HCT116 (cell line): ENCODE measurements at regions not wholly inside any gene's neighbourhood (a gene's known extent, or its start where the extent isn't known, plus 50 kb on each side); places are given as distances from the start of the nearest gene placed in this dataset.
A peak's percentile ranks its signal among the peaks of the same experiment; 100 is the strongest.

Experiments used
- ATAC-seq: fragments of 200-7000 bp; cut with Tn5 transposase; 2 replicates; pipeline ENCODE4 v1.9.1; 2020; ENCODE audit warnings: mild to moderate bottlenecking, moderate library complexity
- BruUV-seq: library from RNA; stranded (reverse); fragments of 400-500 nt; replicated peaks from 2 replicates; lab custom pipeline; 2021; lab: Mats Ljungman, UMichigan
- CTCF ChIA-PET: fragments of 300-600 bp; sonication (Branson Sonifier 250); formaldehyde crosslinking; loops from one replicate; lab custom pipeline; 2021; ENCODE audit warnings: antibody characterized with exemption; lab: Charles Lee
- POLR2A ChIA-PET: fragments of 300-600, 350-600 bp; sonication (Branson Sonifier 250); formaldehyde crosslinking; loops from one replicate; lab custom pipeline; 2021; ENCODE audit warnings: antibody characterized with exemption; lab: Charles Lee
- RAD21 ChIA-PET, 2 experiments: fragments of 300-600 bp; sonication (Branson Sonifier 250); formaldehyde crosslinking; loops; one replicate each; lab custom pipeline; 2023; ENCODE audit warnings: low total read pairs in 2 of 2; ENCODE audit not compliant: uncharacterized antibody in 2 of 2, unreplicated experiment in 2 of 2, low non-redundant PET in 1 of 2; lab: Charles Lee
- DNase-seq: peaks from one replicate; pipeline ENCODE4 v3.0.0-alpha.2; 2010; ENCODE audit warnings: low read depth, low spot score
- H2AFZ ChIP-seq: fragments of 200-600 bp; shearing (Covaris generic), sonication (generic); 2 replicates; pipeline ENCODE4 v1.6.1; 2017; ENCODE audit warnings: low read depth, mixed run types, mixed read lengths, antibody characterized with exemption, low read length; ENCODE audit not compliant: poor library complexity, severe bottlenecking
- H3K27ac ChIP-seq: 2 replicates; pipeline ENCODE4 v1.5.1; 2012; ENCODE audit warnings: low read depth, low read length
- H3K27me3 ChIP-seq: fragments of 200-600 bp; sonication (generic); 2 replicates; pipeline ENCODE4 v1.6.1; 2016; ENCODE audit warnings: mixed run types, low read length, mixed read lengths; ENCODE audit not compliant: insufficient read depth
- H3K36me3 ChIP-seq, 2 experiments: fragments of 200-500 bp in 1 of 2; fragments of 200-600 bp in 1 of 2; sonication (Bioruptor generic) in 1 of 2; sonication (generic) in 1 of 2; 2 replicates each; pipeline versions ENCODE4 v1.5.1 to v1.6.1; 2014 to 2016; ENCODE audit warnings: low read length in 2 of 2, inconsistent platforms in 1 of 2, mixed read lengths in 1 of 2, mixed run types in 1 of 2; ENCODE audit not compliant: insufficient read depth in 2 of 2, control insufficient read depth in 1 of 2
- H3K4me1 ChIP-seq, 2 experiments: fragments of 200-600 bp in 1 of 2; sonication (generic) in 1 of 2; 2 replicates each; pipeline versions ENCODE4 v1.5.1 to v1.6.1; 2012 to 2017; ENCODE audit warnings: low read length in 2 of 2, inconsistent platforms in 1 of 2, mild to moderate bottlenecking in 1 of 2, mixed read lengths in 1 of 2, mixed run types in 1 of 2, moderate library complexity in 1 of 2; ENCODE audit not compliant: insufficient read depth in 2 of 2, control insufficient read depth in 1 of 2
- H3K4me2 ChIP-seq: fragments of 200-600 bp; sonication (generic); 2 replicates; pipeline ENCODE4 v1.6.1; 2017; ENCODE audit warnings: mixed run types, low read length, mixed read lengths
- H3K4me3 ChIP-seq, 2 experiments: fragments of 200-600 bp in 1 of 2; sonication (generic) in 1 of 2; replicated peaks in 1 of 2; 2 replicates each; pipeline ENCODE4 v1.5.1; 2011 to 2016; ENCODE audit warnings: low read length in 2 of 2, control low read depth in 1 of 2, low read depth in 1 of 2, mild to moderate bottlenecking in 1 of 2, mixed read lengths in 1 of 2, mixed run types in 1 of 2
- H3K79me2 ChIP-seq: fragments of 200-600 bp; sonication (generic); 2 replicates; pipeline ENCODE4 v1.6.1; 2017; ENCODE audit warnings: mild to moderate bottlenecking, mixed run types, low read length, moderate library complexity, mixed read lengths; ENCODE audit not compliant: insufficient read depth
- H3K9ac ChIP-seq: fragments of 200-600 bp; sonication (generic); 2 replicates; pipeline ENCODE4 v1.6.1; 2016; ENCODE audit warnings: low read length, mixed read lengths
- H3K9me2 ChIP-seq: fragments of 200-600 bp; sonication (generic), shearing (Covaris generic); 2 replicates; pipeline ENCODE4 v1.6.1; 2017; ENCODE audit warnings: mixed run types, mild to moderate bottlenecking, moderate library complexity; ENCODE audit not compliant: insufficient read depth
- H3K9me3 ChIP-seq, 2 experiments: fragments of 200-500 bp in 1 of 2; fragments of 200-600 bp in 1 of 2; sonication (Bioruptor generic) in 1 of 2; sonication (generic) in 1 of 2; 2 replicates each; pipeline ENCODE4 v1.6.1; 2014 to 2017; ENCODE audit warnings: low read length in 2 of 2, mixed read lengths in 2 of 2, inconsistent platforms in 1 of 2, low read depth in 1 of 2, mild to moderate bottlenecking in 1 of 2, mixed run types in 1 of 2, moderate library complexity in 1 of 2; ENCODE audit not compliant: control insufficient read depth in 1 of 2, insufficient read depth in 1 of 2
- H4K20me1 ChIP-seq: fragments of 200-600 bp; sonication (generic), shearing (Covaris generic); 2 replicates; pipeline ENCODE4 v1.6.1; 2017; ENCODE audit warnings: mixed run types, mild to moderate bottlenecking, moderate library complexity; ENCODE audit not compliant: insufficient read depth
- CEBPB ChIP-seq: IDR thresholded peaks from 2 replicates; pipeline ENCODE4 v1.6.1; 2012; ENCODE audit warnings: low read depth
- CTCF ChIP-seq, 3 experiments: fragments of 200-600 bp in 1 of 3; sonication (generic) in 1 of 3; IDR thresholded peaks in 2 of 3; conservative IDR thresholded peaks in 1 of 3; 2 replicates each; pipeline ENCODE4 v1.5.1; 2012 to 2017; ENCODE audit warnings: low read depth in 2 of 3, low read length in 2 of 3, antibody characterized with exemption in 1 of 3, borderline replicate concordance in 1 of 3, control low read depth in 1 of 3, mild to moderate bottlenecking in 1 of 3, mixed read lengths in 1 of 3, mixed run types in 1 of 3, moderate library complexity in 1 of 3; ENCODE audit not compliant: insufficient read depth in 1 of 3
- EGR1 ChIP-seq: IDR thresholded peaks from 2 replicates; pipeline ENCODE4 v1.6.1; 2012; ENCODE audit warnings: low read depth
- ELF1 ChIP-seq: IDR thresholded peaks from 2 replicates; pipeline ENCODE4 v1.6.1; 2012; ENCODE audit warnings: low read depth, borderline replicate concordance
- MAX ChIP-seq: IDR thresholded peaks from 2 replicates; pipeline ENCODE4 v1.6.1; 2012
- POLR2AphosphoS5 ChIP-seq: IDR thresholded peaks from 2 replicates; pipeline ENCODE4 v1.6.1; 2011; ENCODE audit warnings: mild to moderate bottlenecking, low read depth, low read length, moderate library complexity
- RAD21 ChIP-seq: IDR thresholded peaks from 2 replicates; pipeline ENCODE4 v1.6.1; 2012; ENCODE audit warnings: low read depth, mild to moderate bottlenecking
- REST ChIP-seq: IDR thresholded peaks from 2 replicates; pipeline ENCODE4 v1.6.1; 2012; ENCODE audit warnings: low read depth
- SIN3A ChIP-seq: IDR thresholded peaks from 2 replicates; pipeline ENCODE4 v1.6.1; 2012; ENCODE audit warnings: low read depth
- SP1 ChIP-seq: IDR thresholded peaks from 2 replicates; pipeline ENCODE4 v1.6.1; 2012; ENCODE audit warnings: low read depth
- YY1 ChIP-seq: IDR thresholded peaks from 2 replicates; pipeline ENCODE4 v1.6.1; 2011; ENCODE audit warnings: low read length, low read depth, moderate library complexity, mild to moderate bottlenecking; ENCODE audit not compliant: insufficient replicate concordance; ENCODE audit errors: extremely low read depth
- ZBTB33 ChIP-seq: IDR thresholded peaks from 2 replicates; pipeline ENCODE4 v1.6.1; 2011; ENCODE audit warnings: mild to moderate bottlenecking, low read length, moderate library complexity; ENCODE audit not compliant: insufficient replicate concordance; ENCODE audit errors: extremely low read depth
- intact Hi-C: fragments of 100-400 bp; cut with micrococcal nuclease; formaldehyde crosslinking; loops from 2 replicates; pipeline ENCODE4 v1.10.0; 2022

- ChIA-PET RAD21 (no interaction called here), CTCF (no interaction called here), POLR2A (no interaction called here)
- H3K27ac ChIP-seq: no peak overlapping the region
- TF ChIP-seq SP1 (no peak), YY1 (no peak), CTCF (IDR thresholded peaks at IDR 0.05 in 2 of 3, conservative IDR thresholded peaks at IDR 0.05 in 1 of 3; ENCODE audit: borderline replicate concordance in 1 of 3, insufficient read depth in 1 of 3, low read depth in 2 of 3, low read length in 2 of 3) (0 out of 6 replicates have a peak, but pooled peaks of 1 of the 3 experiments have one; percentile 6)
- BruUV-seq: no TSS peak
- no peaks in the 10 kb centered on the region for H3K9me2 ChIP-seq
- no peak overlapping the region for H2AFZ ChIP-seq
- H4K20me1 ChIP-seq: no peaks in the 10 kb centered on the region
- H3K27me3 ChIP-seq: no peaks in the 10 kb centered on the region
- H3K9ac ChIP-seq: no peak overlapping the region
- no peaks in the 10 kb centered on the region for H3K9me3 ChIP-seq
- no peaks in the 10 kb centered on the region for H3K79me2 ChIP-seq
- H3K4me2 ChIP-seq: no peak overlapping the region
- H3K4me3 ChIP-seq: no peak overlapping the region
- ATAC-seq: peak; percentile 55; the same call in 1 of the 2 replicates
- no peaks in the 10 kb centered on the region for H3K36me3 ChIP-seq
- no peak for DNase-seq
- intact Hi-C loops: no loop called here
- H3K4me1 ChIP-seq: no peaks in the 10 kb centered on the region
Measured at GRCh38 chr4:125928652-125929051, 613.9 kb downstream of the FAT4 start.

GRCh38 chr4:125938541-125938940 lies 623.8 kb downstream of the FAT4 start:
- Histone ChIP-seq H3K4me1 (no peaks in the 10 kb centered on the region), H3K36me3 (no peaks in the 10 kb centered on the region), H3K9me3 (no peaks in the 10 kb centered on the region; a peak in 1 of 4 replicates), H3K27me3 (no peaks in the 10 kb centered on the region), H3K9ac (no peak overlapping the region), H3K4me3 (no peak overlapping the region), H3K9me2 (no peaks in the 10 kb centered on the region), H3K79me2 (no peaks in the 10 kb centered on the region), H3K27ac (no peak overlapping the region), H4K20me1 (no peaks in the 10 kb centered on the region), H3K4me2 (no peak overlapping the region), H2AFZ (no peak overlapping the region)
- no TSS peak for BruUV-seq
- intact Hi-C loops: no loop called here
- CTCF ChIA-PET: no interaction called here
- ATAC-seq (no peak), DNase-seq (no peak)
- RAD21 ChIA-PET: no interaction called here
- POLR2A ChIA-PET: no interaction called here
- no peak for TF ChIP-seq CEBPB
- TF ChIP-seq SP1: no peak
- no peak for TF ChIP-seq POLR2AphosphoS5
- no peak for TF ChIP-seq ELF1
- TF ChIP-seq RAD21: no peak
- TF ChIP-seq SIN3A: no peak
- no peak for TF ChIP-seq YY1
- TF ChIP-seq REST: no peak
- TF ChIP-seq MAX: no peak
- no peak for TF ChIP-seq ZBTB33
- TF ChIP-seq EGR1: no peak
